Lower lobe of right lung (tissue), 2 donors: ENCODE measurements at regions not wholly inside any gene's neighbourhood (a gene's known extent, or its start where the extent isn't known, plus 50 kb on each side); places are given as distances from the start of the nearest gene placed in this dataset.

Experiments
- ATAC-seq, 2 donors: fragments of 200-7000 bp; cut with Tn5 transposase; one replicate each; pipeline ENCODE4 v1.9.1; 2020 to 2022; ENCODE audit warnings: mild to moderate bottlenecking in 2 of 2, moderate library complexity in 2 of 2
- DNase-seq: peaks from one replicate; pipeline ENCODE4 v3.0.0-alpha.2; 2020
- H3K27ac ChIP-seq: fragments of 200-600 bp; one replicate; pipeline ENCODE4 v1.8.0; 2022
- H3K27me3 ChIP-seq: fragments of 200-600 bp; one replicate; pipeline ENCODE4 v1.8.0; 2022; ENCODE audit warnings: low read depth
- H3K36me3 ChIP-seq: fragments of 200-600 bp; one replicate; pipeline ENCODE4 v1.8.0; 2022; ENCODE audit warnings: mild to moderate bottlenecking
- H3K4me1 ChIP-seq: fragments of 200-600 bp; one replicate; pipeline ENCODE4 v1.8.0; 2022
- H3K4me3 ChIP-seq: fragments of 200-600 bp; one replicate; pipeline ENCODE4 v1.8.0; 2022; ENCODE audit warnings: mild to moderate bottlenecking
- H3K9me3 ChIP-seq: fragments of 200-600 bp; one replicate; pipeline ENCODE4 v1.8.0; 2022
- CTCF ChIP-seq: fragments of 200-600 bp; IDR thresholded peaks from one replicate; pipeline ENCODE4 v1.8.0; 2022; ENCODE audit warnings: antibody characterized with exemption, mild to moderate bottlenecking
- intact Hi-C: fragments of 100-400 bp; cut with DNase I; formaldehyde crosslinking; loops from one replicate; pipeline ENCODE4 v1.11.0; 2022
- donor health status: DM: no; HTN: yes; CAD: no; lungs with severe emphysema.

- Histone ChIP-seq H3K36me3 (peaks cover 9% of the 10 kb centered on the region), H3K4me1 (no peaks in the 10 kb centered on the region), H3K9me3 (peaks cover 36% of the 10 kb centered on the region), H3K27me3 (no peaks in the 10 kb centered on the region), H3K27ac (no peak overlapping the region), H3K4me3 (no peak overlapping the region)
- TF ChIP-seq CTCF, result no peak
- ATAC-seq, result no peak
- DNase-seq, result no peak
- intact Hi-C loops, result no loop called here
These were observed 71.6 kb upstream of the ZNF746 start for GRCh38 chr7:149569025-149569725.

- intact Hi-C loops, result no loop called here
- peaks cover 27% of the 10 kb centered on the region for H3K9me3 ChIP-seq
- H3K27me3 ChIP-seq, result no peaks in the 10 kb centered on the region
- H3K36me3 ChIP-seq, result peaks cover 9% of the 10 kb centered on the region
- DNase-seq (no peak), ATAC-seq (no peak)
- no peak overlapping the region for H3K4me3 ChIP-seq
- no peaks in the 10 kb centered on the region for H3K4me1 ChIP-seq
- TF ChIP-seq CTCF, result no peak
- no peak overlapping the region for H3K27ac ChIP-seq
These were observed 70.6 kb upstream of the ZNF746 start for GRCh38 chr7:149568218-149568617.

GRCh38 chr7:149566103-149566502 is 68.5 kb upstream of the ZNF746 start:
- H3K27ac ChIP-seq, result no peak overlapping the region
- no peak for TF ChIP-seq CTCF
- H3K9me3 ChIP-seq, result peaks cover 26% of the 10 kb centered on the region
- H3K4me1 ChIP-seq, result no peaks in the 10 kb centered on the region
- H3K4me3 ChIP-seq, result no peak overlapping the region
- DNase-seq (no peak), ATAC-seq (no peak)
- H3K36me3 ChIP-seq, result peaks cover 9% of the 10 kb centered on the region
- intact Hi-C loops, result no loop called here
- H3K27me3 ChIP-seq, result no peaks in the 10 kb centered on the region

- H3K27ac ChIP-seq, result no peak overlapping the region
- no peaks in the 10 kb centered on the region for H3K4me1 ChIP-seq
- no peak overlapping the region for H3K4me3 ChIP-seq
- peaks cover 14% of the 10 kb centered on the region for H3K36me3 ChIP-seq
- DNase-seq (no peak), ATAC-seq (no peak)
- H3K9me3 ChIP-seq, result peaks cover 18% of the 10 kb centered on the region
- intact Hi-C loops, result no loop called here
- no peak for TF ChIP-seq CTCF
- H3K27me3 ChIP-seq, result no peaks in the 10 kb centered on the region
These were observed 67.4 kb upstream of the ZNF746 start for GRCh38 chr7:149565096-149565382.

- peaks cover 14% of the 10 kb centered on the region for H3K36me3 ChIP-seq
- no peak for TF ChIP-seq CTCF
- no peaks in the 10 kb centered on the region for H3K4me1 ChIP-seq
- H3K4me3 ChIP-seq, result no peak overlapping the region
- ATAC-seq (no peak), DNase-seq (no peak)
- H3K9me3 ChIP-seq, result peaks cover 13% of the 10 kb centered on the region
- no peaks in the 10 kb centered on the region for H3K27me3 ChIP-seq
- intact Hi-C loops, result no loop called here
- no peak overlapping the region for H3K27ac ChIP-seq
These were observed 66.9 kb upstream of the ZNF746 start for GRCh38 chr7:149564340-149565095.
